HG02885 (cell line): ENCODE measurements at regions not wholly inside any gene's neighbourhood (a gene's known extent, or its start where the extent isn't known, plus 50 kb on each side); places are given as distances from the start of the nearest gene placed in this dataset.
"Not testable (repeated sequence)": the region's sequence is repeated elsewhere in the genome, so short reads cannot be mapped to it uniquely, and the experiment has no call there.

Experiments
- ATAC-seq: cut with Tn5 transposase; IDR thresholded peaks from one replicate; pipeline ENCODE4 v1.9.1; 2021; ENCODE audit warnings: mild to moderate bottlenecking; ENCODE audit not compliant: unreplicated experiment, poor library complexity

DNA sequence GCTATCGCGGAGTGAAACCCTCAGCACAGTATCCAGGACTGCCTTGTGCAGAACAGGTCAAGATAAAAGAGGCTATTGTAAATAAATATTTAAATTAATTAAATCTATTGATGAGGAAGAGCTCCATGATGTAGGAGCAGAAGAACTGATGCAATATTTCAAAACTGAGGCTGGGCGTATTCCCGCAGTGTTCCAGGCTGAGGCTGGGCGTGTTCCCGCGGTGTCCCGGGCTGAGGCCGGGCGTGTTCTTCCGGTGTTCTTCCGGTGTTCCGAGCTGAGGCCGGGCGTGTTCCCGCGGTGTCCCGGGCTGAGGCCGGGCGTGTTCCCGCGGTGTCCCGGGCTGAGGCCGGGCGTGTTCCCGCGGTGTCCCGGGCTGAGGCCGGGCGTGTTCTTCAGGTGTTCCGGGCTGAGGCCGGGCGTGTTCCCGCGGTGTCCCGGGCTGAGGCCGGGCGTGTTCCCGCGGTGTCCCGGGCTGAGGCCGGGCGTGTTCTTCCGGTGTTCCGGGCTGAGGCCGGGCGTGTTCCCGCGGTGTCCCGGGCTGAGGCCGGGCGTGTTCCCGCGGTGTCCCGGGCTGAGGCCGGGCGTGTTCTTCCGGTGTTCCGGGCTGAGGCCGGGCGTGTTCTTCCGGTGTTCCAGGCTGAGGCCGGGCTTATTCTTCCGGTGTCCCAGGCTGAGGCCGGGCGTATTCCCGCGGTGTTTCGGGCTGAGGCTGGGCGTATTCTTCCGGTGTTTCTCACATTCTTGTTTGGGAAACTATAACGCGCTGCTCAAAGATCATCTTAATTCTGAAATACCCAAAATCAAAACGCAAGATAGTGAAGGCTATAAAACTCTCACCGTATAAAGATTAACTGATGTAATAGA lies 130.1 kb upstream of the FRG1 start:
- ATAC-seq, result not testable (repeated sequence)

DNA sequence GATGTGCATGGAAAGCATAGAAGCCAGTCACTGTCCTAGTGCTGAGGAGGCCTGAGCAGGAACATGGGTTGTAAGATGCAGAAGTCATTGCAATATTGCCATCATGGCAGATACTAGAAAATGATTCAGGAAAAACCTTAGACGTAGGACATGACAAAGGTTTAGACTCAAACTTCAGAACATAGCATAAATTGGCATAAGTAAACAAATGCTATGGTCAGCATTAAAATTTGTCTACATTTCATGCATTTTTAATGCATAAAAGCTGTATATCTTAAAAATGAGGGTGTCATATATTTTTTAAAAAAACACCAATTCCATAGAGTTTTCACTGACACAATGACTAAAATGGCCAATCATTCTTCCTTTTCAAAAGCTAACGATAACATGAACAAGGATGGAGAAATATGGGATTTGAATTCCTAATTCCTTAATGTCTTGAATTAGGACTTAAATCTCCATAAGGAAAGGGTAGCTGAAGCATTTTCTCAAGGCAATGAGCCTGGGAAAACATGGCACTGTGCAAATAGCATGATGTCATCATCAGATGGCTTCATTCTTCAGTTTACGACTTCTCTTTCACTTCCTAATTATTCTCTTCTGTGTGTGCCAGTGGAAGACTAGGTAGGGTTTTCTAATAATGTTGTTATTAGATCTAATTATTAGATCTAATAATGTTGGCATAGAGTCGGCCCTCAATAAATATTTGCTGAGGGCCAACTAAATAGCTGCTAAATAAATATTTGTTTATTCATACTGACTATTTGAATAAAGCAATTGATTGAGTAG lies 125.1 kb upstream of the FRG1 start:
- no peak for ATAC-seq

DNA sequence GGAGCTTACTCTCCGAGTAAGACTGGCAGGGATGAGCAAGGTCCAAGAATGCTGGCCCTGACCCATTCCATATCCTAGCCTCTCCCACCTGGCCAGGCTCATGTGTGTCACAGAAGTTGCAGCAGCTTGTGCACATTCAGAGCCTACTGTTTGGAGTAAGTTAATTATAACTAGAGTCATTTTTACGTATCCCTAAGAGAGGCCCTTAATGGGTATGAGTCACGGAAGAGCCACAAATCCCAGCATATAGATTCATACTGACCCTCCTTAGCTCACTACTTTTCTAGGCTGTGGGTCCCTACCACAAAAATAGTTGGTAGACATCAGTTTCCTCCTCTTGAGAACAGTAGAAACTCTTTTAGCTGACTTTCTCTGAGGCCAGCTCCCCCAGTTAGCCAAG lies 118.3 kb upstream of the FRG1 start:
- ATAC-seq, result no peak

DNA sequence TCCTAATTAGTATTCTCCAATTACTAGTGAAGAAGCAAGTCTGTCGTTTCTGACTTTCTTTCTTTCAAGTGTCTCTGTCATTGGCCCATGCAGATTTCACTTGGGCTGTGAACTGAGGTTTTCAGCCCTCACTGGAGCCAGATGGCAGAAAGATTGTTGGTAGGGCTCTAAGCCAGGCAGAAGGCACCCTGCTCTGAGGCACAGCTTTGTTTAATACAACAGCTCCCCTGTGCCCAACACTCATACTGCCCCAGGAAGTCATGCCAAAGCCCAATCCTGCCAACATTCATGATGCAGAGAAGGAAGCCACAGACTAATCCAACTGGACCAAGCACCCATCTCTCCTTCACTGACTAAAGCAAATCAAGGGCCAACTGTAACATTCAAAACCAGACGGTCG lies 117.1 kb upstream of the FRG1 start:
- no peak for ATAC-seq

DNA sequence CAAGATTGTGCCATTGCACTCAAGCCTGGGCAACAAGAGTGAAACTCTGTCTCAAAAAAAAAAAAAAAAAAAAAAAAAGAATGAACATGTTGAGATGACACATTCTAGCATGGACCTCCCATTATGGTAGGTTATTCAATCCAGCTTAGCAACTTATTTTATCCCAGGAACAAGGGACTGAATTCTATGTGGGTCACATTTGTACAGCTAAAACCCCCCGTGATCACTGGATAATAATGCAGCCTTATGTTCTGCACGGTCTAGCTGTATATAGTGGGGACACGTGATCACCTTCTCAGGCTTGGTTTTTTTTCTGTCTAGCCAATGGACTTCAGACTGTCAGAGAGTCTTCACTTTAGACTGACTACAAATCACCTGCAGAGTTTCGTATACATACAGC lies 115.2 kb upstream of the FRG1 start:
- no peak for ATAC-seq

DNA sequence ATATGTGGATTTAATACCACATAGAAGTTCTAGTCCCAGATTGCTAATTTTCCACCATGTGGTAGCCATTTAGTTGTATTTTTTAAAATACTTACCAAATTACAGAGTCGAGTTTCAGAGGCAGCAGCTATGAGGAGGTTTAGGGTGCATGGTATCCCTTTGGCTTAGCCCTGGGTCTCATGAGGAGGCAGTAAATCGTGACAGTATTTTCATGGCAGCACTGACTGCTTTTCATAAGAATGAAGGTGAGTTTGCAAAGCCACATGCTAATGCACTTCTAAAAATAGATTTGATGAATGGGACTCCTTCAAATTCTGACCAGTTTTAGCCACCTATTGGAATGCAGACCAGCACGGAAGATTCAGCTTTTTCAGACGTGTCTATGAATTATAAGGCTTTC lies 114.0 kb upstream of the FRG1 start:
- ATAC-seq, result no peak

DNA sequence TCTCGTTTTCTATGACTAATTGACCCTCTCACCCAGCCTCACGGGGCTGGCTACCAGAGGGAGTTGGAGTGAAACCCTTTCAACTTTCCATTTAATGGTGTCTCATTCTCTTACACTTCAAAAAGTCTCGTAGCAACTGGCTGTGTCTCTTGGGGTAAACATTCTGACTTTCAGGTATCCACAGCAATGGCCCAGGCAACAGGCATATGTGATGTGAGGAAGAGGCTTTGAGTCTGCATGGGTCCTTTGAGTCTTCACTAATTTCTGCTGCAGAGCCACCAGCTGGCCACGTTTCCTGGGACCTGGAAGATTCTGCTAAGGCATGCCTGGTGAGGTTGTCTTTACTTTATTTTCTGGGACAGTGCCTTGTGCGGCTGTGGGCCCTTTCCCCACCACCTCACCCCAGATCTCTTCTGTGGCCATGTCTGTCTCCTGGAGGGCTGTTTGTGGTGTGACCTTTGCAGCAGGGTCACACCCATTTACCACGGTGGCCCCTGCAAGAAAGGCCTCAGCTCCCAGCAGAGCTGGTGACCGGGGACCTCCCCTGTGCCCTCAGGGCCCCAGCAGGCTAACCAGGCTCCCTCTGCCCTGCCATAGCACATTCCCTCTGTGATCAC lies 112.5 kb upstream of the FRG1 start:
- no peak for ATAC-seq

DNA sequence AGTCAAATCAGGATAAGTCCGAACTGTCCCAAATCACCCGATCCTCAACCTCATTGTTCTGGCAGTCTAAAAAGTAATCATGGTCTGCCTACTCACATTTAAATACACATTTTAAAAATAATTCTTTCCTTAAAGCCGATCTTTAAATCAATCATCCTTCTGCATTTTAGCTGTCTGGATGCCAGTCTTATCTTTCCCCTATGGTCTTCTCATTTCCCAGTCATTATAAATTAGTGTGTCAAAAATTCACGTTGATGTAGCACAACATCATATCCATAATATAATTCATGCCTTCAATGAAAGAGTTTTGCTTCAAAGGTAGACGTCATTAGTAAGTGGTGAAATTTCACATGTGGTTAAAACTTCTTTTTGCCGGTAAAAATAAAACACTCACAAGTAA lies 108.1 kb upstream of the FRG1 start:
- no peak for ATAC-seq

DNA sequence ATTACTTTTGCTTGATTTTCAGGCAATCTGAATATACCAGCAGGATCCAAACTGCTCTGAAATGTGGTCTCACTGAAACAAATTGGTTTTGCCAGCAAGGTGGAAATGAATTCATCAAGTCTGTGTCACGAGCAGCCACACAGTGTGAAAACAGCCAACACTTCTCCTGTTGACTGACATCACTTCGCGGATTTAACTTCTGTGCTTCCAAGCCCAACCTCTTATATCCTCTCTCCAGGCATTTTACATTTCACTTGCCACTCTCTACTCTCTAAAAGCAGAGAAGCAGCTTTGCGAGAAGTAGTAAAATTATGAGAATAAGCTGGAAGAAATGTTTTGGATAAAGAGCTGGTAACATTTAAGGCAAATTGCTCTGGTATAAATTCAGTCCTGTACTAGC lies 106.1 kb upstream of the FRG1 start:
- ATAC-seq, result no peak

DNA sequence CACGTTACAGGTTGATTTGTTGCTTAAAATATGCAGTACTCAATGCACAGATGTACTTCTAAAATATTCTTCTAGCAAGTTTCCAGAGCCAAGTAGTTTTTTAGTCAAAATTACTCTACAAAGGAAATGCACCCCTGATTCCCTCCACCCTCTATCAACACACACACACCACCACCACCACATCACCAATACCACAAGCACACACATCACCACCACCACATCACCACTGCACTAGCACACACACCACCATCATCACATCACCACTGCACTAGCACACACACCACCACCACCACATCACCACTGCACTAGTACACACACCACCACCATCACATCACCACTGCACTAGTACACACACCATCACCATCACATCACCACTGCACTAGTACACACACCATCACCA lies 105.2 kb upstream of the FRG1 start:
- no peak for ATAC-seq

DNA sequence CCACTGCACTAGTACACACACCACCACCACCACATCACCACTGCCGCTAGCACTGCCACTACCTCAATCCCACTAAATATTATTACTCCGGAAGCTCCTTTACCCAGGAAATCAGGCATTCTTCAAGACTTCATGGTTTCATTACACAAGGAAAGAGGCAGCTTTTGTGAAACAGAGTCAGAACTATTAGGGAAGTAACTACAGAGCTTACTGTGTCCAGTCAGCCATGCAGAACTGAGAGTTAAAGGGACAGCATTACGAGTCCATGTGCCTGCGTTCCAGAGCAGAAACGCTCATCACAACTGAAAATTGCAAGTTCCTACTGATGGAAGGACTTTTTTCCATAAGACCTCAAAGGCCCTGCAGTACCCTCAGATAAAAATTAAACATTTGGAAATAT lies 103.2 kb upstream of the FRG1 start:
- no peak for ATAC-seq

DNA sequence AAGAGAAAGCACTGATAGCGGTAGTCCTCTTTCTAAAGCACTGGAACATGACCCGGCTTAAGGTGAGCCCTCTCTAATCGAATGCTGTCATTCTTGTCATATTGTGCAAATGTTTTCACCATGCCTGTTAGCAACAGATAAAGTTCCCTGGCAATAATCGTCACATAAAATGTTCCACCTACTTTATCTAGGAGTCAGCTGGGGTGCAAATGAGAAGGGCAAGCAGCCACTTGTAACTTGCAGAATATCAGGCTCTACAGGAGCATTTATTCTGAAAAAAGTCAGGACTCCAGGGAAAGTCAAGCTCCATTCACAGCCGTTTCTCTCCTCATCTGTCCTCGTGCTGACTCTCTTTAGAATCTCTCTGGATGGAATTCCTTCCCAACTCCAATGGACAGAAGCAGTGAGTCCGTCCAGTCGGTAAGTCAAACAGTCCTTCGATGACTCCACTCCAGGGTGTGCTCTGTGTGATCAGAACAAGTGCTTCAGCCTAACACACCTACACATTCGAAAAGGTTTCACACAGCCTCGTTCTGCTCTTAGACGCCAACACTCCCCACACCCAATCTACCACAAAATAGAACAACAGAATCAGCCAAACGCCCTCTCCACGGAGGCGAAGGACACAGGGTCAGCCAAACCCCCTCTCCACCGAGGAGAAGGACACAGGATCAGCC lies 101.7 kb upstream of the FRG1 start:
- ATAC-seq, result no peak

DNA sequence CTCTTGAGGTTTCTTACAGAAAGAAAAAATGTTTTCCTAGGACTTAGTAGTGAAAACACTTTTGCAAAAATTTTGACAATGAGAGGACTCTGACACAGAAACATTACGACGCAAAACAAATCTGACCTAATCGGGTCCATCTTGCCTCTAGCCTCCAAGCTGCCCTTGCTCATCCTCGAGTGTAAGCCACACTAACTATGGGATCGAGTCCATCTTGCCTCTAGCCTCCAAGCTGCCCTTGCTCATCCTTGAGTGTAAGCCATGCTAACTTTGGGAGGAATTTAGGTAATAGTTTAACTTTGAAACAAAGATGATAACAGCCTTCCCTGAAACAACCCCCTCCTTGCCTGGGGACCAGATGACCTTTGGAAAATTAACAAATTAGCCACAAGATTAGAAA lies 100.3 kb upstream of the FRG1 start:
- no peak for ATAC-seq

DNA sequence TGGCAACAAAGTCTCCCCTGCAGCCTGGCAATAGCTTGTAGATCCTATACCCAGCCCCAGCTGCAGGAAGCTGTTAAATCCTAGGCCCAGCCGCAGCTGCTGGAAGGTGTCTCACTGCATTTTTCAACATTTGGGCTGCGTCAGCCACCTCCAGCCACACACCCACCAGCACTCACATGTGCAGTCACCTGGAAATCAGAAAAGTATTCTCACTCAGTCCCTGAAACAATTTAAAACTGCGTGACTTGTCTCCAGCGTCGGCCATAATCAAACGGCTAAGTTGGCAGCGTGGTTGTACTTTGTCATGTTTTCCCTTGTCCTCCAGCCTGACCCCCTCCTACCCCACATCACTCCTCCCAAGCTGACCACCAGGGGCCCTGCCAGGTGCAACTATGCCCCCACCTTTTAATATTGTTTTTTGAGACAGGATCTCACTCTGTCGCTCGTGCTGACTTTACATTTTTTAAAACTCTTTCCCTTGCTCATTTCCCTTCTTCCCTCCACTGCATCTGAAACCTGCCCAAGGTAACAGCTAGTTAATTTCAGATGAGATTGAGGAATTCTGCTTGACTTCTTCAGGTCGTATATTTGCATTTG lies 97.2 kb upstream of the FRG1 start:
- ATAC-seq, result no peak

DNA sequence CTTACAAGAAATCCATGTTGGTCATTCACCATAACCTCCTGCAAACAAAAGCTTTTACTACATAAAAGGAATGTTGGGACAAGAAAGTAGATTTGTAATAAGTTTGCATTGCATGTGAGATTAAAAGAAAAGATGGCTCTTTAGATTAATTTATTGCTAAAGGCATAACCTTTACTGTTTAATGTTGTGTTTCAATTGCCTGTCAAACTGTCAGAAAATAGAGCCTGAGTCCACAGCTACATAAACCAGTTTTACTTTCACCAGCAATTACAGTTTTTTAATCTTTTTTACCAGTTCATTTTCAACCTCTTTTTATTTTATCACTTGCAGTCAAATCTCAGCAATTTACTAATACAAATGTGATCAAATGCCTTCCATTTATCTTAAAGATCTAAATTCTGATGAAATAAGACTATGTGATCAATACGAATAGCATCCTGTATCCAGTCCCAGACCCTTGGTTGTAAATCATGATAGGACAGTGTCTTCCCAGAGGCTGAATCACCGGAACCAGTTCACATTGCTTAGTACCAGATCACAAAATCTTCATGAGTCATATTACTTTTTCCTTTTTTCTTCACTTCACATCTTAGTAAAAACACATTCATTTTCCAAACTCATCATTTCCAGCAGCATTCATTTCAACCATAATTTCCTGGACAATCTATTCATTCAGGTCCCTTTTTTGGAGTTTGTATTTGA lies 95.4 kb upstream of the FRG1 start:
- no peak for ATAC-seq

DNA sequence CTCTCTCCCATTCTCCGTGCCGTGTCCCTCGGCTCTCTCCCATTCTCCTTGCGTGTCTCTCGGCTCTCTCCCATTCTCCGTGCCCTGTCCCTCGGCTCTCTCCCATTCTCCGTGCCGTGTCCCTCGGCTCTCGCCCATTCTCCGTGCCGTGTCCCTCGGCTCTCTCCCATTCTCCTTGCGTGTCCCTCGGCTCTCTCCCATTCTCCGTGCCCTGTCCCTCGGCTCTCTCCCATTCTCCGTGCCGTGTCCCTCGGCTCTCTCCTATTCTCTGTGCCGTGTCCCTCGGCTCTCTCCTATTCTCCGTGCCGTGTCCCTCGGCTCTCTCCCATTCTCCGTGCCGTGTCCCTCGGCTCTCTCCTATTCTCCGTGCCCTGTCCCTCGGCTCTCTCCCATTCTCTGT lies 94.6 kb upstream of the FRG1 start:
- not testable (repeated sequence) for ATAC-seq

DNA sequence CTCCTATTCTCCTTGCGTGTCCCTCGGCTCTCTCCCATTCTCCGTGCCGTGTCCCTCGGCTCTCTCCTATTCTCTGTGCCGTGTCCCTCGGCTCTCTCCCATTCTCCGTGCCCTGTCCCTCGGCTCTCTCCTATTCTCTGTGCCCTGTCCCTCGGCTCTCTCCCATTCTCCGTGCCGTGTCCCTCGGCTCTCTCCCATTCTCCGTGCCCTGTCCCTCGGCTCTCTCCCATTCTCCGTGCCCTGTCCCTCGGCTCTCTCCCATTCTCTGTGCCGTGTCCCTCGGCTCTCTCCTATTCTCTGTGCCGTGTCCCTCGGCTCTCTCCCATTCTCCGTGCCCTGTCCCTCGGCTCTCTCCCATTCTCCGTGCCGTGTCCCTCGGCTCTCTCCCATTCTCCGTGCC lies 94.1 kb upstream of the FRG1 start:
- ATAC-seq, result not testable (repeated sequence)

DNA sequence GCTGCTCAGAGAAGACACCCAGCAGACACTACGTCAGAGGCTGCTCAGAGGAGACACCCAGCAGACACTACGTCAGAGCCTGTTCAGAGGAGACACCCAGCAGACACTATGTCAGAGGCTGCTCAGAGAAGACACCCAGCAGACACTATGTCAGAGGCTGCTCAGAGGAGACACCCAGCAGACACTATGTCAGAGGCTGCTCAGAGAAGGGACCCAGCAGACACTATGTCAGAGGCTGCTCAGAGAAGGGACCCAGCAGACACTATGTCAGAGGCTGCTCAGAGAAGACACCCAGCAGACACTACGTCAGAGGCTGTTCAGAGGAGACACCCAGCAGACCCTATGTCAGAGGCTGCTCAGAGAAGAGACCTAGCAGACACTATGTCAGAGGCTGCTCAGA lies 92.0 kb upstream of the FRG1 start:
- not testable (repeated sequence) for ATAC-seq

DNA sequence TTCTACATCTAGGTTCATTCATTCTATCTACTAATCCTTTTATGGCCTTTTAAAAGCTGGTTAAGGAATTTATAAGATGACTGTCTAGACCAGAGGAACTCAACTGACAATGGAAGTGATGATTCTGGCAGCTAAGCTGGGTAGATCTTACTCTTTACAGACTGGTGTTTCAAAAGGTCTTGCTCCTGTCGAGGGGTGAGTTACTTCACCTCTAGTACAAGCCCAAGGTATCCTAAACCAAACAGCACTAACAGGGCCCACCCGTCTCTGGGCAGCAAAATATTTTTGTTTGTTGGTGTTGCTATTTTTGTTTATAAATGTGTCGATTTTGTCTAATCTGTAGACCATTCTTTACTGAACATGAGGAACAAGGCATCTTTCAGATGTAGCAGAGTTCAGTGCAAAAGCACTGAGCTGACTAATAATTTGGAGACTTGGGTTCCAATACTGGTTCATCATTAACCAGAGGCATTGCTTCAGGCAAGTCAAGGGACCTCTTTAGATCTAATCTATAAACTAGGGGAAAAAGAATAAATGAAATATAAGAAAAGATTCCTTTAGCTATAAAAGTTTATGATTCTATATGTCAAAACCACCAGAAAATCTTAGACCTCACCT lies 90.3 kb upstream of the FRG1 start:
- ATAC-seq, result no peak
